CD14-positive monocyte (primary cell): ENCODE measurements at regions not wholly inside any gene's neighbourhood (a gene's known extent, or its start where the extent isn't known, plus 50 kb on each side); places are given as distances from the start of the nearest gene placed in this dataset.

ENCODE experiments used
- DNase-seq, 3 donors: peaks; one replicate each; pipeline ENCODE4 v3.0.0-alpha.2; 2011 to 2022
- H2AFZ ChIP-seq: 2 replicates; pipeline ENCODE4 v1.6.0; 2012; ENCODE audit warnings: mild to moderate bottlenecking, low read depth, low read length, inconsistent platforms; ENCODE audit not compliant: insufficient read depth, poor library complexity, severe bottlenecking
- H3K27ac ChIP-seq, 2 donors: 1 replicate in 1 of 2; 2 replicates in 1 of 2; pipeline ENCODE4 v1.5.1; 2012 to 2013; ENCODE audit warnings: low read length in 2 of 2, control low read depth in 1 of 2, inconsistent platforms in 1 of 2, low read depth in 1 of 2, mild to moderate bottlenecking in 1 of 2
- H3K27me3 ChIP-seq, 2 donors: one replicate each; pipeline versions ENCODE4 v1.6.0 to v1.6.1; 2011 to 2013; ENCODE audit warnings: low read length in 2 of 2; ENCODE audit not compliant: control insufficient read depth in 2 of 2, insufficient read depth in 2 of 2
- H3K36me3 ChIP-seq, 2 donors: replicated peaks in 1 of 2; 1 replicate in 1 of 2; 2 replicates in 1 of 2; pipeline versions ENCODE4 v1.5.1 to v1.6.1; 2012 to 2013; ENCODE audit warnings: low read length in 2 of 2, control low read depth in 1 of 2, inconsistent platforms in 1 of 2, mild to moderate bottlenecking in 1 of 2; ENCODE audit not compliant: insufficient read depth in 2 of 2, control insufficient read depth in 1 of 2
- H3K4me1 ChIP-seq, 2 donors: 1 replicate in 1 of 2; 2 replicates in 1 of 2; pipeline versions ENCODE4 v1.5.1 to v1.6.1; 2012 to 2013; ENCODE audit warnings: low read length in 2 of 2, control low read depth in 1 of 2, inconsistent platforms in 1 of 2, mild to moderate bottlenecking in 1 of 2, moderate library complexity in 1 of 2; ENCODE audit not compliant: insufficient read depth in 2 of 2, control insufficient read depth in 1 of 2
- H3K4me2 ChIP-seq: replicated peaks from 2 replicates; pipeline ENCODE3; 2012; ENCODE audit warnings: low read length, moderate library complexity, mild to moderate bottlenecking; ENCODE audit not compliant: poor library complexity, severe bottlenecking; ENCODE audit errors: extremely low read depth
- H3K4me3 ChIP-seq, 3 experiments: fragments of 200-600 bp in 1 of 3; sonication (generic) in 1 of 3; replicated peaks in 1 of 3; 1 replicate in 2 of 3; 2 replicates in 1 of 3; pipeline ENCODE4 v1.5.1; 2011 to 2013; ENCODE audit warnings: low read length in 3 of 3, mild to moderate bottlenecking in 3 of 3, control low read depth in 2 of 3, low read depth in 2 of 3, inconsistent platforms in 1 of 3, moderate library complexity in 1 of 3
- H3K79me2 ChIP-seq: 2 replicates; pipeline ENCODE4 v1.6.0; 2012; ENCODE audit warnings: mild to moderate bottlenecking, control low read depth, inconsistent platforms, low read length, moderate library complexity; ENCODE audit not compliant: insufficient read depth
- H3K9ac ChIP-seq: 2 replicates; pipeline ENCODE4 v1.6.0; 2017; ENCODE audit warnings: low read length, mild to moderate bottlenecking; ENCODE audit not compliant: insufficient read depth, poor library complexity, severe bottlenecking
- H3K9me3 ChIP-seq, 2 donors: replicated peaks in 1 of 2; 1 replicate in 1 of 2; 2 replicates in 1 of 2; pipeline versions ENCODE4 v1.5.1 to v1.6.1; 2012 to 2013; ENCODE audit warnings: low read length in 2 of 2, control low read depth in 1 of 2; ENCODE audit not compliant: control insufficient read depth in 1 of 2, insufficient read depth in 1 of 2
- H4K20me1 ChIP-seq: 2 replicates; pipeline ENCODE4 v1.6.0; 2012; ENCODE audit warnings: mild to moderate bottlenecking, low read length, control low read depth, moderate library complexity; ENCODE audit not compliant: insufficient read depth
- H3K27ac Mint-ChIP-seq, 7 donors: one replicate each; pipeline ENCODE4 v1.8.0; 2020; ENCODE audit warnings: mild to moderate bottlenecking in 7 of 7, mixed read lengths in 7 of 7, moderate library complexity in 6 of 7, inconsistent platforms in 2 of 7
- H3K27me3 Mint-ChIP-seq, 3 donors: one replicate each; pipeline ENCODE4 v1.8.0; 2021 to 2022; ENCODE audit warnings: low read depth in 3 of 3, mild to moderate bottlenecking in 3 of 3, mixed read lengths in 3 of 3, moderate library complexity in 3 of 3, inconsistent platforms in 1 of 3
- H3K36me3 Mint-ChIP-seq, 2 donors: one replicate each; pipeline ENCODE4 v1.8.0; 2020; ENCODE audit warnings: mixed read lengths in 2 of 2, inconsistent platforms in 1 of 2, mild to moderate bottlenecking in 1 of 2
- H3K4me1 Mint-ChIP-seq: one replicate; pipeline ENCODE4 v1.8.0; 2020; ENCODE audit warnings: mild to moderate bottlenecking, mixed read lengths
- H3K4me3 Mint-ChIP-seq, 2 donors: one replicate each; pipeline ENCODE4 v1.8.0; 2020; ENCODE audit warnings: mild to moderate bottlenecking in 2 of 2, mixed read lengths in 2 of 2, moderate library complexity in 1 of 2
- H3K9me3 Mint-ChIP-seq, 7 donors: one replicate each; pipeline ENCODE4 v1.8.0; 2020 to 2022; ENCODE audit warnings: mixed read lengths in 7 of 7, mild to moderate bottlenecking in 6 of 7, moderate library complexity in 6 of 7, inconsistent platforms in 2 of 7
- CTCF ChIP-seq: fragments of 200-600 bp; IDR thresholded peaks from one replicate; pipeline ENCODE4 v1.8.0; 2022; ENCODE audit warnings: antibody characterized with exemption, mild to moderate bottlenecking
- WGBS: methylation state at CpG from one replicate; pipeline ENCODE4 v1.1.5; 2013; ENCODE audit warnings: missing lambda C conversion rate; ENCODE audit not compliant: insufficient coverage; 5-methylcytosine and 5-hydroxymethylcytosine counted together
- intact Hi-C, 2 donors: fragments of 100-400 bp; cut with micrococcal nuclease; formaldehyde crosslinking; loops; one replicate each; pipeline versions ENCODE4 v1.15.0 to v1.15.1; 2023

DNA sequence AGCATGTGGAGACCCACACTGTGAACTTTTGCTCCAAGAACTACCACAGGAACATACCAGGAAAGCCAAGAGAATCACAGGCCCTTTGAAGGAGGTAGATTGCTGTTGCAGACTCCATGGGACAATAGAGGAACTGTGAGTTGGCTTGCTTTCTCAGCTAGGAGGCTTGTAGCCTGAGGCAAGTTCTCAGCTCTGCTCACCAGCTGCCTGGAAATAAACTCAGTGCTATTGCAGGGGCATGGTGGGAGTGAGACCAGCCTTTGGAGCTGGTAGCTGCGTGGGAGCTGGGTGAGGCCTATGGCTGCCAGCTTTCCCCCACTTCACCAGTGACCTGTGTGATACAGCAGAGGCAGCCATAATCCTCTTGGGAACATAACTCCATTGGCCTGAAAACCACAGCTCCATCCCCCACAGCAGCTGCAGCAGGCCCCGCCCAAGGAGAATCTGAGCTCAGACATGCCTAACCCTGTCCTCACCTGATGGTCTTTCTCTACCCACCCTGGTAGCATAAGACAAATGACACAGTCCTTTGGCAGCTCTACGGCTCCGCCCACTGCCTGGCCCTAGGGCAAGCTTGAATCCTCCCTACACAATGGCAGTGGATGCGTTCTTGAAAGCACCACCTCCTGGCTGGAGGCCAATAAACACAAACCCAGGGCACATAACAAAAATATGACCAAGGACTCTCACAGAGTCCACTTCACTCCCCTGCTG lies 389.5 kb downstream of the KIF4B start:
- Histone ChIP-seq H3K4me2 (no peak overlapping the region), H3K36me3 (no peaks in the 10 kb centered on the region), H3K9me3 (peaks cover 9 to 15% of the 10 kb centered on the region in 2 donors), H3K27ac (no peak overlapping the region), H4K20me1 (no peaks in the 10 kb centered on the region), H3K79me2 (no peaks in the 10 kb centered on the region), H3K9ac (no peak overlapping the region), H2AFZ (no peak overlapping the region), H3K4me1 (no peaks in the 10 kb centered on the region), H3K27me3 (no peaks in the 10 kb centered on the region), H3K4me3 (no peak overlapping the region)
- H3K4me3 Mint-ChIP-seq = no peak overlapping the region
- intact Hi-C loops = loop anchor here in 1 of 2 donors (10.0 kb wide), 1 partner anchor 592 kb away; no protein-coding TSS in a partner anchor
- H3K4me1 Mint-ChIP-seq = no peaks in the 10 kb centered on the region
- H3K9me3 Mint-ChIP-seq = peaks cover 5 to 24% (median 8%) of the 10 kb centered on the region in 7 donors
- no peak for TF ChIP-seq CTCF
- DNase-seq = no peak
- 71% methylated on average over 4 of the region's 5 CpGs for WGBS
- no peaks in the 10 kb centered on the region for H3K36me3 Mint-ChIP-seq
- no peak overlapping the region for H3K27ac Mint-ChIP-seq
- H3K27me3 Mint-ChIP-seq = peaks cover 1% of the 10 kb centered on the region in 3 donors

- Histone ChIP-seq H3K79me2 (no peaks in the 10 kb centered on the region), H3K36me3 (no peaks in the 10 kb centered on the region), H3K9ac (no peak overlapping the region), H3K9me3 (peaks cover 9 to 12% of the 10 kb centered on the region in 2 donors), H2AFZ (no peak overlapping the region), H3K4me2 (no peak overlapping the region), H3K4me1 (no peaks in the 10 kb centered on the region), H3K4me3 (no peak overlapping the region), H3K27me3 (no peaks in the 10 kb centered on the region), H4K20me1 (no peaks in the 10 kb centered on the region), H3K27ac (no peak overlapping the region)
- no peaks in the 10 kb centered on the region for H3K36me3 Mint-ChIP-seq
- no peaks in the 10 kb centered on the region for H3K4me1 Mint-ChIP-seq
- no CpG with 5 or more reads among the region's 4 CpGs for WGBS
- H3K27me3 Mint-ChIP-seq = peaks cover 0 to 1% (median 0%) of the 10 kb centered on the region in 3 donors
- no peak overlapping the region for H3K27ac Mint-ChIP-seq
- no peak overlapping the region for H3K4me3 Mint-ChIP-seq
- no peak for TF ChIP-seq CTCF
- intact Hi-C loops = loop anchor here in 1 of 2 donors (10.0 kb wide), 1 partner anchor 588 kb away; no protein-coding TSS in a partner anchor
- DNase-seq = no peak
- peaks cover under 1 to 14% (median 6%) of the 10 kb centered on the region in 7 donors for H3K9me3 Mint-ChIP-seq
Observed at GRCh38 chr5:155406815-155407214, 393.3 kb downstream of the KIF4B start.
